ENCODE measurements at regions not wholly inside any gene's neighbourhood (a gene's known extent, or its start where the extent isn't known, plus 50 kb on each side); places are given as distances from the start of the nearest gene placed in this dataset.

DNA sequence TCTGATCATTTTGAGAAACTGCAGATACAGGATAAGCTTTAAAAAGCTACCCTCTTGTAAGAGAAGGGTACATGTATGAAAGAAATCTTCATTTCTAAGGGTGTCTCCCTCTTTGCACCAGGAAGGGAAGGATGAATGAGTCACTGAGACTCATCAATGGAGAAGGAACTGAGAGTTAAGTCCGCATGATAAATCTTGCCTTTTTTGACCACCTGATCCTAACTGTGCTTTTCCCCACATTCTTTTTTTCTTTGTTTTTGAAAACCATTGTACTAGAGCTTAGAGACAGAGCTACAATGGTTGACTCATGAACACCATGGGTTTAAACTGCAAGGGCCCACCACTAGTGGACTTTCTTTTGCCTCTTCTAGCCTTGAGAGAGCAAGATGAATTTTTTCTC, 353.0 kb upstream of the RGS17 start (continued):
- TF ChIP-seq RXRA (IDR thresholded peaks at IDR 0.05; ENCODE audit: insufficient read depth, low read depth, low read length) (no peak), NANOG (IDR thresholded peaks at IDR 0.05; ENCODE audit: insufficient read depth, low read depth, low read length, poor library complexity, severe bottlenecking) (no peak), BRCA1 (IDR thresholded peaks at IDR 0.05; ENCODE audit: low read depth, low read length) (no peak), CHD1 (IDR thresholded peaks at IDR 0.05; ENCODE audit: low read depth, low read length) (no peak)
- TF ChIP-seq, protein P1, sequence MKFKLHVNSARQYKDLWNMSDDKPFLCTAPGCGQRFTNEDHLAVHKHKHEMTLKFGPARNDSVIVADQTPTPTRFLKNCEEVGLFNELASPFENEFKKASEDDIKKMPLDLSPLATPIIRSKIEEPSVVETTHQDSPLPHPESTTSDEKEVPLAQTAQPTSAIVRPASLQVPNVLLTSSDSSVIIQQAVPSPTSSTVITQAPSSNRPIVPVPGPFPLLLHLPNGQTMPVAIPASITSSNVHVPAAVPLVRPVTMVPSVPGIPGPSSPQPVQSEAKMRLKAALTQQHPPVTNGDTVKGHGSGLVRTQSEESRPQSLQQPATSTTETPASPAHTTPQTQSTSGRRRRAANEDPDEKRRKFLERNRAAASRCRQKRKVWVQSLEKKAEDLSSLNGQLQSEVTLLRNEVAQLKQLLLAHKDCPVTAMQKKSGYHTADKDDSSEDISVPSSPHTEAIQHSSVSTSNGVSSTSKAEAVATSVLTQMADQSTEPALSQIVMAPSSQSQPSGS (IDR thresholded peaks at IDR 0.05; ENCODE audit: low read length) = no peak
